Left ventricle myocardium inferior (tissue), 1 donor: ENCODE measurements at regions not wholly inside any gene's neighbourhood (a gene's known extent, or its start where the extent isn't known, plus 50 kb on each side); places are given as distances from the start of the nearest gene placed in this dataset. TPM values are rescaled to one million over a fixed set of nuclear protein-coding genes. Genes with fewer than 3 reads are reported as not detected.

Source experiments
- DNase-seq: peaks from one replicate; pipeline ENCODE4 v3.0.0-alpha.2; 2020
- H3K27ac ChIP-seq: fragments of 200-600 bp; replicated peaks from 2 replicates; pipeline ENCODE4 v1.8.0; 2021
- H3K27me3 ChIP-seq: fragments of 200-600 bp; 2 replicates; pipeline ENCODE4 v1.8.0; 2021; ENCODE audit warnings: low read depth
- H3K36me3 ChIP-seq: fragments of 200-600 bp; 2 replicates; pipeline ENCODE4 v1.8.0; 2021
- H3K4me1 ChIP-seq: fragments of 200-600 bp; 2 replicates; pipeline ENCODE4 v1.8.0; 2021
- H3K4me3 ChIP-seq: fragments of 200-600 bp; 2 replicates; pipeline ENCODE4 v1.8.0; 2021; ENCODE audit warnings: mild to moderate bottlenecking, moderate library complexity
- H3K9me3 ChIP-seq: fragments of 200-600 bp; replicated peaks from 2 replicates; pipeline ENCODE4 v1.8.0; 2021
- CTCF ChIP-seq: fragments of 200-600 bp; IDR thresholded peaks from 2 replicates; pipeline ENCODE4 v1.8.0; 2021; ENCODE audit warnings: antibody characterized with exemption, mild to moderate bottlenecking, borderline replicate concordance
- intact Hi-C: fragments of 100-400 bp; cut with micrococcal nuclease; formaldehyde crosslinking; loops from one replicate; pipeline ENCODE4 v1.11.0; 2022
- microRNA-seq: library from miRNA; unstranded; fragments of <30 nt; microRNA quantifications from one replicate; pipeline ENCODE4 v1.2.0, GENCODE V29; 2020
- donor health status: DM: no; HTN: yes; CAD: no; lungs with severe emphysema.

- no peaks in the 10 kb centered on the region for H3K36me3 ChIP-seq
- no peak for TF ChIP-seq CTCF
- H3K27ac ChIP-seq: no peak overlapping the region
- DNase-seq: no peak
- no peaks in the 10 kb centered on the region for H3K4me1 ChIP-seq
- intact Hi-C loops: no loop called here
- no peaks in the 10 kb centered on the region for H3K27me3 ChIP-seq
- no peak overlapping the region for H3K4me3 ChIP-seq
- H3K9me3 ChIP-seq: no peaks in the 10 kb centered on the region
Observed at GRCh38 chr5:96012399-96012798, 50.7 kb upstream of the ELL2 start.

Small RNA genes in the stretch of these regions (microRNA-seq; reads per million reads assigned to microRNA genes)
- gene MIR583: not detected
